ENCODE measurements at regions not wholly inside any gene's neighbourhood (a gene's known extent, or its start where the extent isn't known, plus 50 kb on each side); places are given as distances from the start of the nearest gene placed in this dataset.

DNA sequence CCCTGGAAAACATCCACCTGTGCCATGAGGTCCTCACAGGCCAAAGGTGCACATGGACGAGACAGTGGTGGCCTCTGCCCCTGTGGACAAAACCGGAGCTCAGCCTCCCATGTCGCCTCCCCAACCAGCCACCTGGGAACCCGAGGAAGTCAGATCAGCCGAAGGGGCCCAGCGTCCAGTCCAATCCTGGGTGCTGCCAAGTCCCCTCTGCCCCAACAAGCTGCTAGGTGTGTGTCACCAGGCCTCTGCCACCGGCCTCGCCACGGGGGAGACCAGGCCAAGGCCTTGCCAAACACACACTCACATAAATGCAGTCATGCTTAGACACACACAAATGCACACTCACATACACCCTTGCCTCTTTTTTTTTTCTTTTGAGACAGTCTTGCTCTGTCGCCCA is 167.8 kb downstream of the RBFOX3 start:
- TF ChIP-seq POLR2A (IDR thresholded peaks at IDR 0.05): no peak
- TF ChIP-seq, protein P1, sequence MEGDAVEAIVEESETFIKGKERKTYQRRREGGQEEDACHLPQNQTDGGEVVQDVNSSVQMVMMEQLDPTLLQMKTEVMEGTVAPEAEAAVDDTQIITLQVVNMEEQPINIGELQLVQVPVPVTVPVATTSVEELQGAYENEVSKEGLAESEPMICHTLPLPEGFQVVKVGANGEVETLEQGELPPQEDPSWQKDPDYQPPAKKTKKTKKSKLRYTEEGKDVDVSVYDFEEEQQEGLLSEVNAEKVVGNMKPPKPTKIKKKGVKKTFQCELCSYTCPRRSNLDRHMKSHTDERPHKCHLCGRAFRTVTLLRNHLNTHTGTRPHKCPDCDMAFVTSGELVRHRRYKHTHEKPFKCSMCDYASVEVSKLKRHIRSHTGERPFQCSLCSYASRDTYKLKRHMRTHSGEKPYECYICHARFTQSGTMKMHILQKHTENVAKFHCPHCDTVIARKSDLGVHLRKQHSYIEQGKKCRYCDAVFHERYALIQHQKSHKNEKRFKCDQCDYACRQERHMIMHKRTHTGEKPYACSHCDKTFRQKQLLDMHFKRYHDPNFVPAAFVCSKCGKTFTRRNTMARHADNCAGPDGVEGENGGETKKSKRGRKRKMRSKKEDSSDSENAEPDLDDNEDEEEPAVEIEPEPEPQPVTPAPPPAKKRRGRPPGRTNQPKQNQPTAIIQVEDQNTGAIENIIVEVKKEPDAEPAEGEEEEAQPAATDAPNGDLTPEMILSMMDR (IDR thresholded peaks at IDR 0.05): no peak
